Liver (tissue), 8 donors: ENCODE measurements at regions not wholly inside any gene's neighbourhood (a gene's known extent, or its start where the extent isn't known, plus 50 kb on each side); places are given as distances from the start of the nearest gene placed in this dataset.

Experiments
- DNase-seq: peaks from one replicate; pipeline ENCODE4 v3.0.0-alpha.2; 2017; ENCODE audit warnings: low spot score
- H3K27ac ChIP-seq, 2 donors: one replicate each; pipeline ENCODE4 v1.7.0; 2013; ENCODE audit warnings: inconsistent platforms in 2 of 2, low read length in 2 of 2, control low read depth in 1 of 2, low read depth in 1 of 2, mild to moderate bottlenecking in 1 of 2
- H3K27me3 ChIP-seq, 4 donors: one replicate each; pipeline versions ENCODE4 v1.6.1 to v1.7.0; 2013; ENCODE audit warnings: low read length in 3 of 4, inconsistent platforms in 1 of 4, mild to moderate bottlenecking in 1 of 4, moderate library complexity in 1 of 4; ENCODE audit not compliant: control insufficient read depth in 4 of 4, insufficient read depth in 4 of 4
- H3K36me3 ChIP-seq, 4 donors: one replicate each; pipeline versions ENCODE4 v1.6.1 to v1.7.0; 2013; ENCODE audit warnings: low read length in 3 of 4, mild to moderate bottlenecking in 3 of 4, low read depth in 1 of 4, moderate library complexity in 1 of 4; ENCODE audit not compliant: control insufficient read depth in 4 of 4, insufficient read depth in 3 of 4
- H3K4me1 ChIP-seq, 4 donors: one replicate each; pipeline versions ENCODE4 v1.6.1 to v1.7.0; 2013; ENCODE audit warnings: low read length in 3 of 4, mild to moderate bottlenecking in 3 of 4, moderate library complexity in 1 of 4; ENCODE audit not compliant: control insufficient read depth in 4 of 4, insufficient read depth in 4 of 4
- H3K4me3 ChIP-seq, 3 donors: one replicate each; pipeline versions ENCODE4 v1.6.1 to v1.7.0; 2013; ENCODE audit warnings: low read length in 3 of 3, control low read depth in 1 of 3, low read depth in 1 of 3, mild to moderate bottlenecking in 1 of 3
- H3K9ac ChIP-seq, 2 donors: one replicate each; pipeline ENCODE4 v1.7.0; 2013; ENCODE audit warnings: low read length in 2 of 2, mild to moderate bottlenecking in 2 of 2, moderate library complexity in 2 of 2, control low read depth in 1 of 2, low read depth in 1 of 2
- H3K9me3 ChIP-seq, 4 donors: one replicate each; pipeline versions ENCODE4 v1.6.1 to v1.7.0; 2013; ENCODE audit warnings: low read length in 3 of 4; ENCODE audit not compliant: control insufficient read depth in 4 of 4
- EGR1 ChIP-seq, 2 donors: IDR thresholded peaks; 2 replicates each; pipeline ENCODE4 v1.6.1; 2016 to 2018; ENCODE audit warnings: antibody characterized with exemption in 2 of 2, low read depth in 2 of 2
- FOXA1 ChIP-seq: IDR thresholded peaks from 2 replicates; pipeline ENCODE4 v1.6.1; 2016; ENCODE audit warnings: antibody characterized with exemption
- FOXA2 ChIP-seq: IDR thresholded peaks from 2 replicates; pipeline ENCODE4 v1.6.1; 2016; ENCODE audit warnings: antibody characterized with exemption
- GABPA ChIP-seq, 2 donors: IDR thresholded peaks in 1 of 2; conservative IDR thresholded peaks in 1 of 2; 2 replicates each; pipeline ENCODE4 v1.6.1; 2016; ENCODE audit warnings: antibody characterized with exemption in 2 of 2, mild to moderate bottlenecking in 1 of 2, moderate library complexity in 1 of 2
- HNF4A ChIP-seq, 2 donors: conservative IDR thresholded peaks; 2 replicates each; pipeline ENCODE4 v1.6.1; 2016; ENCODE audit warnings: antibody characterized with exemption in 2 of 2, mild to moderate bottlenecking in 2 of 2
- HNF4G ChIP-seq: IDR thresholded peaks from 2 replicates; pipeline ENCODE4 v1.6.1; 2016; ENCODE audit warnings: antibody characterized with exemption
- JUND ChIP-seq, 2 donors: IDR thresholded peaks; 2 replicates each; pipeline ENCODE4 v1.6.1; 2016; ENCODE audit warnings: antibody characterized with exemption in 2 of 2
- NR2F2 ChIP-seq: IDR thresholded peaks from 2 replicates; pipeline ENCODE4 v1.6.1; 2016; ENCODE audit warnings: antibody characterized with exemption
- RAD21 ChIP-seq, 2 donors: IDR thresholded peaks; 2 replicates each; pipeline ENCODE4 v1.6.1; 2016; ENCODE audit warnings: antibody characterized with exemption in 2 of 2, mild to moderate bottlenecking in 2 of 2
- RXRA ChIP-seq, 2 donors: IDR thresholded peaks; 2 replicates each; pipeline ENCODE4 v1.6.1; 2017 to 2018; ENCODE audit warnings: antibody characterized with exemption in 2 of 2, mild to moderate bottlenecking in 1 of 2
- SP1 ChIP-seq: IDR thresholded peaks from 2 replicates; pipeline ENCODE4 v1.6.1; 2018; ENCODE audit warnings: antibody characterized with exemption, mild to moderate bottlenecking
- TAF1 ChIP-seq: conservative IDR thresholded peaks from 2 replicates; pipeline ENCODE4 v1.6.1; 2016; ENCODE audit warnings: antibody characterized with exemption, mild to moderate bottlenecking
- WGBS: extraction: QIAGEN DNeasy Blood & Tissue Kit; methylation state at CpG from one replicate; pipeline ENCODE4 v1.1.7; 2013; 5-methylcytosine and 5-hydroxymethylcytosine counted together
- TF ChIP-seq, protein P1 (sequence below): IDR thresholded peaks from 2 replicates; pipeline ENCODE4 v1.6.1; 2016; ENCODE audit warnings: antibody characterized with exemption, mild to moderate bottlenecking
- TF ChIP-seq, protein P2 (sequence below): IDR thresholded peaks from 2 replicates; pipeline ENCODE4 v1.6.1; 2016; ENCODE audit warnings: antibody characterized with exemption
- TF ChIP-seq, protein P3 (sequence below): IDR thresholded peaks from 2 replicates; pipeline ENCODE4 v1.6.1; 2016; ENCODE audit warnings: antibody characterized with exemption
- TF ChIP-seq, protein P4 (sequence below): fragments of 150-350 bp; IDR thresholded peaks from 2 replicates; pipeline ENCODE4 v1.5.1; 2017; ENCODE audit warnings: improper control_type of control experiment, low read depth, low read length; ENCODE audit not compliant: missing input control
- TF ChIP-seq, protein P5 (sequence below): IDR thresholded peaks from 2 replicates; pipeline ENCODE4 v1.6.1; 2016; ENCODE audit warnings: antibody characterized with exemption
- donor health status: healthy.
- donor health status: healthy.
- donor health status: healthy.
- donor health status: healthy.
- donor health status: healthy.

DNA sequence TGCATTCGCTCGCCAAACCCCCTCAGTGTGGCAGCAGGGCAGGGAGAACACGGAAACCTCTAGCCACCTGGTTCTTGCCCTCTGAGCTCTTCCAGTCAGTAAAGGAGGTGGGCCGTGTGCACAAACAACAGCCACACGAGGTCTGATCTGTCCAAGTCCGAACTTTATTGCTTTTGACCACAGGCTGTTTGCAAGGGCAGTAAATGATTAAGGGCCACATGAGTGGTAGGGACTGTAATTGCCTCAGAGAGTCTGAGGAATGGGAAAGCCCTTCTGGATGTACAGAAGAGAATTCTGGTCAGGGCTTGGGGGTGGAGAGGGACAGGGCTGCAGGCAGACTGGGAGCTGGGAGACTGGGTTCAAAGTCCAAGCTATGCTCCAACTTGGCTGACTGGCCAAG is 75.7 kb upstream of the LHX1 start:
- 76% methylated on average over 6 of the region's 6 CpGs for WGBS
- no peak overlapping the region for H3K9ac ChIP-seq
- H3K9me3 ChIP-seq, result no peaks in the 10 kb centered on the region
- H3K36me3 ChIP-seq, result no peaks in the 10 kb centered on the region
- DNase-seq, result no peak
- no peak overlapping the region for H3K4me3 ChIP-seq
- no peaks in the 10 kb centered on the region for H3K4me1 ChIP-seq
- no peak overlapping the region for H3K27ac ChIP-seq
- TF ChIP-seq, protein P1, sequence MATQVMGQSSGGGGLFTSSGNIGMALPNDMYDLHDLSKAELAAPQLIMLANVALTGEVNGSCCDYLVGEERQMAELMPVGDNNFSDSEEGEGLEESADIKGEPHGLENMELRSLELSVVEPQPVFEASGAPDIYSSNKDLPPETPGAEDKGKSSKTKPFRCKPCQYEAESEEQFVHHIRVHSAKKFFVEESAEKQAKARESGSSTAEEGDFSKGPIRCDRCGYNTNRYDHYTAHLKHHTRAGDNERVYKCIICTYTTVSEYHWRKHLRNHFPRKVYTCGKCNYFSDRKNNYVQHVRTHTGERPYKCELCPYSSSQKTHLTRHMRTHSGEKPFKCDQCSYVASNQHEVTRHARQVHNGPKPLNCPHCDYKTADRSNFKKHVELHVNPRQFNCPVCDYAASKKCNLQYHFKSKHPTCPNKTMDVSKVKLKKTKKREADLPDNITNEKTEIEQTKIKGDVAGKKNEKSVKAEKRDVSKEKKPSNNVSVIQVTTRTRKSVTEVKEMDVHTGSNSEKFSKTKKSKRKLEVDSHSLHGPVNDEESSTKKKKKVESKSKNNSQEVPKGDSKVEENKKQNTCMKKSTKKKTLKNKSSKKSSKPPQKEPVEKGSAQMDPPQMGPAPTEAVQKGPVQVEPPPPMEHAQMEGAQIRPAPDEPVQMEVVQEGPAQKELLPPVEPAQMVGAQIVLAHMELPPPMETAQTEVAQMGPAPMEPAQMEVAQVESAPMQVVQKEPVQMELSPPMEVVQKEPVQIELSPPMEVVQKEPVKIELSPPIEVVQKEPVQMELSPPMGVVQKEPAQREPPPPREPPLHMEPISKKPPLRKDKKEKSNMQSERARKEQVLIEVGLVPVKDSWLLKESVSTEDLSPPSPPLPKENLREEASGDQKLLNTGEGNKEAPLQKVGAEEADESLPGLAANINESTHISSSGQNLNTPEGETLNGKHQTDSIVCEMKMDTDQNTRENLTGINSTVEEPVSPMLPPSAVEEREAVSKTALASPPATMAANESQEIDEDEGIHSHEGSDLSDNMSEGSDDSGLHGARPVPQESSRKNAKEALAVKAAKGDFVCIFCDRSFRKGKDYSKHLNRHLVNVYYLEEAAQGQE, result no peak
- TF ChIP-seq HNF4A (conservative IDR thresholded peaks at IDR 0.05) (no peak), EGR1 (IDR thresholded peaks at IDR 0.05; ENCODE audit: low read depth in 2 of 2) (no peak), RXRA (IDR thresholded peaks at IDR 0.05) (no peak), FOXA1 (no peak), HNF4G (no peak), TAF1 (no peak)
- TF ChIP-seq, protein P2, sequence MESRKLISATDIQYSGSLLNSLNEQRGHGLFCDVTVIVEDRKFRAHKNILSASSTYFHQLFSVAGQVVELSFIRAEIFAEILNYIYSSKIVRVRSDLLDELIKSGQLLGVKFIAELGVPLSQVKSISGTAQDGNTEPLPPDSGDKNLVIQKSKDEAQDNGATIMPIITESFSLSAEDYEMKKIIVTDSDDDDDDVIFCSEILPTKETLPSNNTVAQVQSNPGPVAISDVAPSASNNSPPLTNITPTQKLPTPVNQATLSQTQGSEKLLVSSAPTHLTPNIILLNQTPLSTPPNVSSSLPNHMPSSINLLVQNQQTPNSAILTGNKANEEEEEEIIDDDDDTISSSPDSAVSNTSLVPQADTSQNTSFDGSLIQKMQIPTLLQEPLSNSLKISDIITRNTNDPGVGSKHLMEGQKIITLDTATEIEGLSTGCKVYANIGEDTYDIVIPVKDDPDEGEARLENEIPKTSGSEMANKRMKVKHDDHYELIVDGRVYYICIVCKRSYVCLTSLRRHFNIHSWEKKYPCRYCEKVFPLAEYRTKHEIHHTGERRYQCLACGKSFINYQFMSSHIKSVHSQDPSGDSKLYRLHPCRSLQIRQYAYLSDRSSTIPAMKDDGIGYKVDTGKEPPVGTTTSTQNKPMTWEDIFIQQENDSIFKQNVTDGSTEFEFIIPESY, result no peak
- TF ChIP-seq, protein P3, sequence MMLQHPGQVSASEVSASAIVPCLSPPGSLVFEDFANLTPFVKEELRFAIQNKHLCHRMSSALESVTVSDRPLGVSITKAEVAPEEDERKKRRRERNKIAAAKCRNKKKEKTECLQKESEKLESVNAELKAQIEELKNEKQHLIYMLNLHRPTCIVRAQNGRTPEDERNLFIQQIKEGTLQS, result no peak
- H3K27me3 ChIP-seq, result no peaks in the 10 kb centered on the region

DNA sequence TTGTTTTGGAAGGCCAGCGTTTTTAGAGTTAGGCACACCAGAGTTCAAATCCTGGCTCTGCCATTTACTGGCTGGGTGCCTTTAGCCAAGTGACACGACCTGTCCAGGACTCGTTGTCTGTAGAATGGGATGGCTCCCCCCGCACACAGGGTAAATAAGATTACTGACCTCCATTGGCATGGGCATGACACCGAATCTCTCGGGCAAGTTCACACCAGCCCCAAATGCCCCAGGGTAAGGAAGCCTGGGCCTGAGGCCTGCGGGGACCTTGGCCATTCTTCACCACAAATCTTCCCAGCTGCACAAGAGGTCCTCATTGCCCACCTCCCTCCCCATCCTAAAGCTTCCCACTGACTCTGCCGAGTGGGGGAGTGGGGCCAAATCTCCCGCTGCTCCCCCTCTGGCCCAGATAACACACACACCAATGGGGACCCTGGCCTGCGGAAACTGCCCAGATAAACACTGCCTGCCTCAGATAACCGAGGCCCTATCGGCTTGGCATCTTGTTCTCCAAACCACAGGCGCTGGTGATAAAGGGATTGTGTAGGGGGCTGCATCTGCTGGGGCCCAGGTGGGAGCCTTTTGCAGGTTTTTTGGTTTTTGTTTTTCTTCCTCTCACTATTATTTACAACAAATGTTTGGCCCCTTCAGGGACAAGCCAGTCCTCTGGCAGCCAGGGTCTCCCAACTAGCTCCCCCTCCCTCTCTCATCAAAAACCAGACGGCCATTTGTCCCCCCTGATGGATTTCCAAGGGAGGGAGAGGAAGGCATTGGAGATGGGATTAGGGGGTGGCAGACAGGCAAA is 75.0 kb upstream of the LHX1 start:
- TF ChIP-seq TAF1 (no peak), GABPA (IDR thresholded peaks at IDR 0.05 in 1 of 2, conservative IDR thresholded peaks at IDR 0.05 in 1 of 2) (no peak), RXRA (IDR thresholded peaks at IDR 0.05) (no peak), NR2F2 (no peak), FOXA2 (no peak), EGR1 (IDR thresholded peaks at IDR 0.05; ENCODE audit: low read depth in 2 of 2) (no peak), SP1 (no peak), RAD21 (IDR thresholded peaks at IDR 0.05) (no peak), JUND (IDR thresholded peaks at IDR 0.05) (no peak), HNF4A (conservative IDR thresholded peaks at IDR 0.05) (no peak), HNF4G (no peak)
- TF ChIP-seq, protein P4, sequence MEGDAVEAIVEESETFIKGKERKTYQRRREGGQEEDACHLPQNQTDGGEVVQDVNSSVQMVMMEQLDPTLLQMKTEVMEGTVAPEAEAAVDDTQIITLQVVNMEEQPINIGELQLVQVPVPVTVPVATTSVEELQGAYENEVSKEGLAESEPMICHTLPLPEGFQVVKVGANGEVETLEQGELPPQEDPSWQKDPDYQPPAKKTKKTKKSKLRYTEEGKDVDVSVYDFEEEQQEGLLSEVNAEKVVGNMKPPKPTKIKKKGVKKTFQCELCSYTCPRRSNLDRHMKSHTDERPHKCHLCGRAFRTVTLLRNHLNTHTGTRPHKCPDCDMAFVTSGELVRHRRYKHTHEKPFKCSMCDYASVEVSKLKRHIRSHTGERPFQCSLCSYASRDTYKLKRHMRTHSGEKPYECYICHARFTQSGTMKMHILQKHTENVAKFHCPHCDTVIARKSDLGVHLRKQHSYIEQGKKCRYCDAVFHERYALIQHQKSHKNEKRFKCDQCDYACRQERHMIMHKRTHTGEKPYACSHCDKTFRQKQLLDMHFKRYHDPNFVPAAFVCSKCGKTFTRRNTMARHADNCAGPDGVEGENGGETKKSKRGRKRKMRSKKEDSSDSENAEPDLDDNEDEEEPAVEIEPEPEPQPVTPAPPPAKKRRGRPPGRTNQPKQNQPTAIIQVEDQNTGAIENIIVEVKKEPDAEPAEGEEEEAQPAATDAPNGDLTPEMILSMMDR, result no peak
- TF ChIP-seq, protein P2, result no peak
- TF ChIP-seq, protein P5, sequence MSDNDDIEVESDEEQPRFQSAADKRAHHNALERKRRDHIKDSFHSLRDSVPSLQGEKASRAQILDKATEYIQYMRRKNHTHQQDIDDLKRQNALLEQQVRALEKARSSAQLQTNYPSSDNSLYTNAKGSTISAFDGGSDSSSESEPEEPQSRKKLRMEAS, result no peak
- TF ChIP-seq, protein P3, result no peak
- no peak for DNase-seq
- Histone ChIP-seq H3K36me3 (no peaks in the 10 kb centered on the region), H3K9ac (no peak overlapping the region), H3K27ac (no peak overlapping the region), H3K27me3 (no peaks in the 10 kb centered on the region), H3K4me3 (no peak overlapping the region), H3K4me1 (no peaks in the 10 kb centered on the region), H3K9me3 (no peaks in the 10 kb centered on the region)
- 81% methylated on average over 14 of the region's 14 CpGs for WGBS
